Neuronal stem cell (in vitro differentiated cells): ENCODE measurements at regions not wholly inside any gene's neighbourhood (a gene's known extent, or its start where the extent isn't known, plus 50 kb on each side); places are given as distances from the start of the nearest gene placed in this dataset.
"Not testable (repeated sequence)": the region's sequence is repeated elsewhere in the genome, so short reads cannot be mapped to it uniquely, and the experiment has no call there.

Experiments used
- DNase-seq: peaks from one replicate; pipeline ENCODE4 v3.0.0-alpha.2; 2013; ENCODE audit warnings: low spot score
- H2AFZ ChIP-seq: one replicate; pipeline ENCODE4 v1.6.1; 2013; ENCODE audit warnings: mild to moderate bottlenecking, low read length, inconsistent platforms
- H2AK5ac ChIP-seq: 2 replicates; pipeline ENCODE4 v1.6.1; 2013; ENCODE audit warnings: low read depth, mild to moderate bottlenecking, inconsistent platforms, low read length, moderate library complexity, mixed read lengths
- H2BK120ac ChIP-seq: 2 replicates; pipeline ENCODE4 v1.6.1; 2013; ENCODE audit warnings: low read depth, mild to moderate bottlenecking, inconsistent platforms, low read length, moderate library complexity, mixed read lengths
- H2BK12ac ChIP-seq: one replicate; pipeline ENCODE4 v1.6.1; 2013; ENCODE audit warnings: low read length, inconsistent platforms
- H2BK15ac ChIP-seq: 2 replicates; pipeline ENCODE4 v1.6.1; 2013; ENCODE audit warnings: mild to moderate bottlenecking, low read length, inconsistent platforms, mixed read lengths
- H2BK5ac ChIP-seq: one replicate; pipeline ENCODE4 v1.6.1; 2013; ENCODE audit warnings: inconsistent platforms, mild to moderate bottlenecking, low read length, moderate library complexity
- H3K14ac ChIP-seq: one replicate; pipeline ENCODE4 v1.6.1; 2013; ENCODE audit warnings: low read length, inconsistent platforms
- H3K18ac ChIP-seq: 2 replicates; pipeline ENCODE4 v1.6.1; 2013; ENCODE audit warnings: low read length, inconsistent platforms
- H3K23ac ChIP-seq: 2 replicates; pipeline ENCODE4 v1.6.1; 2013; ENCODE audit warnings: low read depth, mild to moderate bottlenecking, mixed read lengths, low read length, inconsistent platforms; ENCODE audit not compliant: poor library complexity
- H3K27ac ChIP-seq: replicated peaks from 3 replicates; pipeline ENCODE4 v1.5.1; 2013; ENCODE audit warnings: low read length, inconsistent platforms
- H3K27me3 ChIP-seq, 3 experiments: 2 replicates each; pipeline ENCODE4 v1.6.1; 2013; ENCODE audit warnings: low read length in 3 of 3, mild to moderate bottlenecking in 2 of 3, inconsistent platforms in 1 of 3, low read depth in 1 of 3, mixed read lengths in 1 of 3, moderate library complexity in 1 of 3; ENCODE audit not compliant: control insufficient read depth in 3 of 3, insufficient read depth in 3 of 3
- H3K36me3 ChIP-seq, 2 donors: replicated peaks in 1 of 2; 2 replicates each; pipeline ENCODE4 v1.6.1; 2013; ENCODE audit warnings: low read length in 2 of 2; ENCODE audit not compliant: control insufficient read depth in 2 of 2, insufficient read depth in 2 of 2
- H3K4ac ChIP-seq: 2 replicates; pipeline ENCODE4 v1.6.1; 2013; ENCODE audit warnings: inconsistent platforms, mild to moderate bottlenecking, low read length, moderate library complexity
- H3K4me1 ChIP-seq, 2 donors: 1 replicate in 1 of 2; 2 replicates in 1 of 2; pipeline ENCODE4 v1.6.1; 2013; ENCODE audit warnings: low read length in 2 of 2, low read depth in 1 of 2; ENCODE audit not compliant: control insufficient read depth in 2 of 2, insufficient read depth in 1 of 2
- H3K4me2 ChIP-seq: one replicate; pipeline ENCODE4 v1.6.1; 2013; ENCODE audit warnings: mild to moderate bottlenecking, low read length, inconsistent platforms; ENCODE audit not compliant: insufficient read depth, poor library complexity, severe bottlenecking
- H3K4me3 ChIP-seq, 2 donors: 2 replicates each; pipeline ENCODE4 v1.5.1; 2013; ENCODE audit warnings: low read length in 2 of 2, mild to moderate bottlenecking in 2 of 2, inconsistent platforms in 1 of 2, moderate library complexity in 1 of 2
- H3K79me1 ChIP-seq: one replicate; pipeline ENCODE4 v1.6.1; 2013; ENCODE audit warnings: low read depth, mild to moderate bottlenecking, inconsistent platforms, low read length, moderate library complexity
- H3K9ac ChIP-seq: one replicate; pipeline ENCODE4 v1.6.1; 2013; ENCODE audit warnings: mild to moderate bottlenecking, low read depth, low read length, inconsistent platforms; ENCODE audit not compliant: poor library complexity
- H3K9me3 ChIP-seq, 2 donors: replicated peaks in 1 of 2; 2 replicates each; pipeline versions ENCODE3 to v1.6.1; 2013; ENCODE audit warnings: low read length in 2 of 2, mild to moderate bottlenecking in 2 of 2, inconsistent platforms in 1 of 2, low read depth in 1 of 2, mixed read lengths in 1 of 2, moderate library complexity in 1 of 2; ENCODE audit not compliant: control insufficient read depth in 2 of 2, insufficient read depth in 1 of 2
- H4K8ac ChIP-seq: one replicate; pipeline ENCODE4 v1.6.1; 2013; ENCODE audit warnings: low read depth, mild to moderate bottlenecking, inconsistent platforms, low read length, moderate library complexity
- H4K91ac ChIP-seq: one replicate; pipeline ENCODE4 v1.6.1; 2013; ENCODE audit warnings: low read length, low read depth, mild to moderate bottlenecking, inconsistent platforms; ENCODE audit not compliant: poor library complexity
- WGBS, 2 donors: extraction: QIAGEN DNeasy Blood & Tissue Kit; methylation state at CpG; one replicate each; pipeline ENCODE4 v1.1.7; 2013; ENCODE audit warnings: missing lambda C conversion rate in 2 of 2, mixed read lengths in 1 of 2; ENCODE audit not compliant: insufficient read length in 2 of 2, insufficient replicate concordance in 1 of 2; ENCODE audit errors: extremely low coverage in 2 of 2; 5-methylcytosine and 5-hydroxymethylcytosine counted together

DNA sequence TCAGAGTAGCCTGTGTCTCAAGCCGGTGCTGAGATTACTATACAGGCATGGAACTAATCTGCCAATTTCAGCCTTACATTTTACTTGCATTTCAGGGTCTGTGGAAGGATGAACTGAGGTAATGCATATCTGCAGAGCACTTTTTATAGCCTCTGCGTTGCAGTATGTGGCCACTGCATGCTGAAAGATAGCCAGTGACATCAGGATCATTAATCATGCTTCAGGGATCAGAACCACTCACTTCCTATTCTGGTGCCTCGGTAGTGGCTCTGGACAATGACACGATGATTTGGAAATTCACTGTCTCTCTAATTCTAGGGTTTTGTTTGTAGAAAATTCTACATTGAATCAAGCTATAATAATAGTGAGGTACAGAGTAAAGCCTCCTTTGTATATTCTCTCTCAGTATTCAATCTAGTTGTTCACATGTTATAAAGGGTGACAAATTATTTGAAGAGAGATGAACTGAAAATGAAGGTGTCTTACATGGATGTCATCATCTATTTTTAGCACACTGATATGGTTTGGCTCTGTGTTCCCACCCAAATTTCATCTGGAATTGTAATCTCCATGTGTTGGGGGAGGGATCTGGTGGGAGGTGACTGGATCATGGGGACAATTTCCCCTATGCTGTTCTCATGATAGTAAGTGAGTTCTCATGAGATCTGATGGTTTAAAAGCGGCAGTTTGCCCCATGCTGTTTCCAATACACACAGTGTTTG lies 554.3 kb upstream of the MIS18BP1 start:
- Histone ChIP-seq H2AK5ac (no peak overlapping the region), H3K9ac (no peak overlapping the region), H3K79me1 (no peaks in the 10 kb centered on the region), H2BK5ac (no peak overlapping the region), H3K36me3 (no peaks in the 10 kb centered on the region), H3K14ac (no peak overlapping the region), H2BK120ac (no peak overlapping the region), H3K4me2 (peak overlapping the region; percentile 2), H2AFZ (no peak overlapping the region), H3K4me1 (peaks cover 0 to 2% of the 10 kb centered on the region in 2 donors), H2BK15ac (no peak overlapping the region), H3K18ac (no peak overlapping the region), H3K23ac (no peak overlapping the region), H3K9me3 (no peaks in the 10 kb centered on the region), H2BK12ac (no peak overlapping the region), H3K4me3 (no peak overlapping the region), H3K27ac (no peak overlapping the region), H3K4ac (no peak overlapping the region), H3K27me3 (no peaks in the 10 kb centered on the region), H4K91ac (no peak overlapping the region), H4K8ac (no peak overlapping the region)
- WGBS, 2 donors, result no CpG with 5 or more reads among the region's 5 CpGs
- no peak for DNase-seq

DNA sequence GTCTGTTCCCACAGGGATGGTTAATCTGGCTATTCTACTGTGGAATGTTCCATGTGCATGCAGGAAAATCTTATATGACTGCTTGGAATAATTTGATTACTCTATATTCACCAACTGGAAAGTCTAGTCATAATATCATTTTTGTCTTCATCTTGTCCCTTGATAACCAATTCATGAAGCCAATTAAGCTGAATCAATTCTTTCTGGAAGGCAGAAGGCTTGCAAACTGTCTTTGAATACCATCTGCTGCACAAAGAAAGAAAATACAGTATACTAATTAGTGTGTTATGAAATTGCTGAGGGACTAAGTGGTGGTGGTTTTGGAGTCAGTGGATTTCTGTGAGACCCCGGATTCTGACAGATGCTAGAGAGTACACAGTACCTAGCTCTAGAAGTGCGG lies 546.5 kb upstream of the MIS18BP1 start:
- Histone ChIP-seq H3K18ac (no peak overlapping the region), H3K4me1 (no peaks in the 10 kb centered on the region), H3K23ac (no peak overlapping the region), H3K36me3 (no peaks in the 10 kb centered on the region), H4K8ac (no peak overlapping the region), H3K4me2 (no peak overlapping the region), H2BK120ac (no peak overlapping the region), H2BK15ac (no peak overlapping the region), H2BK12ac (no peak overlapping the region), H3K4me3 (no peak overlapping the region), H3K4ac (no peak overlapping the region), H3K9ac (no peak overlapping the region), H3K79me1 (no peaks in the 10 kb centered on the region), H3K27me3 (no peaks in the 10 kb centered on the region), H3K14ac (no peak overlapping the region), H2BK5ac (no peak overlapping the region), H4K91ac (no peak overlapping the region), H2AK5ac (no peak overlapping the region), H2AFZ (no peak overlapping the region), H3K27ac (no peak overlapping the region), H3K9me3 (no peaks in the 10 kb centered on the region)
- WGBS, 2 donors, result no CpG with 5 or more reads among the region's 2 CpGs
- no peak for DNase-seq

DNA sequence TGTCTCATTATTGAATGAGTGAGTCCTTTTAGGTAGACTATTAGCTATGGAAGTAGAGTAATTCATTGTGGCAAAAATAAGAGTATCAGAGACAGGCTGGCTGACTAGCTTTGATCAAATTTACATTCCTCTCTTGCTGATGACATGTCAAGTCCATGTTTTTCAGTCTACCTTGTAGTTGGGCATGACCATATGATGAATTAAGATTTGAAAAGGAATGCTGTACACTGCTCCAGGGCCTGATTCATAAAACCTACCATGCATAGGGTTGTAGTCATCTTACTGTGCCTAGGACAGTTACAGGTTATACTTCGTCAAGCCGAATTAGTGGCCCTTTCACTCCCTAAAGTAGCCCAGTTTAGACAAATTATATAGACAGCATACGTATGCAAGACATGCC lies 545.7 kb upstream of the MIS18BP1 start:
- Histone ChIP-seq H2BK15ac (no peak overlapping the region), H3K36me3 (no peaks in the 10 kb centered on the region), H3K9ac (no peak overlapping the region), H2AFZ (no peak overlapping the region), H3K18ac (no peak overlapping the region), H3K4ac (no peak overlapping the region), H3K79me1 (no peaks in the 10 kb centered on the region), H3K27me3 (no peaks in the 10 kb centered on the region), H4K8ac (no peak overlapping the region), H3K9me3 (no peaks in the 10 kb centered on the region), H3K4me3 (no peak overlapping the region), H2BK12ac (no peak overlapping the region), H2BK120ac (no peak overlapping the region), H3K4me2 (no peak overlapping the region), H3K14ac (no peak overlapping the region), H2AK5ac (no peak overlapping the region), H3K23ac (no peak overlapping the region), H3K27ac (no peak overlapping the region), H3K4me1 (no peaks in the 10 kb centered on the region), H2BK5ac (no peak overlapping the region), H4K91ac (no peak overlapping the region)
- WGBS, 2 donors, result no CpG with 5 or more reads among the region's 3 CpGs
- DNase-seq, result no peak

DNA sequence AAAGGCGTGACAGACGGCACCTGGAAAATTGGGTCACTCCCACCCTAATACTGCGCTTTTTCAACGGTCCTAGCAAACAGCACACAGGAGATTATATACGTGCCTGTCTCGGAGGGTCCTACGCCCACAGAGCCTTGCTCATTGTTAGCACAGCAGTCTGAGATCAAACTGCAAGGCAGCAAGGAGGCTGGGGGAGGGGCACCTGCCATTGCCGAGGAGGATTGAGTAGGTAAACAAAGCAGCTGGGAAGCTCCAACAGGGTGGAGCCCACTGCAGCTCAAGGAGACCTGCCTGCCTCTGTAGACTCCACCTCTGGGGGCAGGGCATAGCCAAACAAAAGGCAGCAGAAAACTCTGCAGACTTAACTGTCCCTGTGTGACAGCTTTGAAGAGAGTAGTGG lies 543.0 kb upstream of the MIS18BP1 start:
- H2BK15ac ChIP-seq, H3K4me2 ChIP-seq: not testable (repeated sequence)

More for the DNA sequence above, 543.0 kb upstream of the MIS18BP1 start:
- not testable (repeated sequence) for H2BK12ac ChIP-seq, H3K14ac ChIP-seq, H3K4ac ChIP-seq, H2AK5ac ChIP-seq, H3K79me1 ChIP-seq, H3K36me3 ChIP-seq, H3K27me3 ChIP-seq, H3K4me3 ChIP-seq, H4K91ac ChIP-seq, H3K9me3 ChIP-seq, H3K27ac ChIP-seq, H3K4me1 ChIP-seq, H3K23ac ChIP-seq, H2BK120ac ChIP-seq, DNase-seq
- Histone ChIP-seq H2AFZ (peak overlapping the region; percentile 45), H3K9ac (peak overlapping the region; percentile 12), H2BK5ac (peak overlapping the region; percentile 62), H3K18ac (peak overlapping the region; percentile 46), H4K8ac (peak overlapping the region; percentile 78)
- WGBS, 2 donors, result no CpG with 5 or more reads among the region's 8 CpGs
